Right renal pelvis (tissue), 4 donors: ENCODE measurements at regions not wholly inside any gene's neighbourhood (a gene's known extent, or its start where the extent isn't known, plus 50 kb on each side); places are given as distances from the start of the nearest gene placed in this dataset.

Experiments
- DNase-seq, 4 donors: peaks; one replicate each; pipeline ENCODE4 v3.0.0-alpha.2; 2013; ENCODE audit warnings: low read depth in 4 of 4, low spot score in 3 of 4, missing footprints in 1 of 4

DNA sequence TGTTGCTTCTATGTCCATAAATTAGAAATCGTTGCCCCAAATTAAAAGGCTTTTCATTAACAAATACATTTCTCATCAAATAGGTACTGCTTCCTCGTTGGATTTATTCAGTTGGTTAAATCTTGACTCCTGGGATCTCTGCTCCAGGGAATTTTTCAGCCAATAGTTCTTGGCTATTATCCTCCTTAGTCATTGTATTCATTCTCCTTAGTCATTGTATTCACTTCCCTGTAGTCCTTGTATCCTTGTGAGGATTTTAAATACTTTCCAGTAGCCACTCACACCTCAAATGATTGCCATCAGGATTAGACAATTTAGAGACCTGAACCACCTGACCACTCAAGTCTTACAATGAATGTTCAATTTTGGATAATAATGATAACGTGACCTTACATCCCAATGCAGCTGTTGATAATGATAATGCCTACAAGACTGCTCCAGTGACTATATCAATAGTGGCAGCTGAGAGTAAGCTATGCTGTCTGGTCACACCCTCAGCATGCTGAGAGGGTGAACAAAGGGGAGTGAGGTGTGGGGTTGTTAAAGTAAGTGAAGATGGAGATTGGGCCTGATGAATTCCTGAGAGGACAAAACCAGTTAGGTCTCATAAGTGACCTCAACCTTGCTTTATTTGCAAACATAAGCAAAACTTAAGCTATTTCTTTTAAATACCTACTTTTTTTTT is 193.7 kb upstream of the RTL1 start:
- DNase-seq, result no peak

DNA sequence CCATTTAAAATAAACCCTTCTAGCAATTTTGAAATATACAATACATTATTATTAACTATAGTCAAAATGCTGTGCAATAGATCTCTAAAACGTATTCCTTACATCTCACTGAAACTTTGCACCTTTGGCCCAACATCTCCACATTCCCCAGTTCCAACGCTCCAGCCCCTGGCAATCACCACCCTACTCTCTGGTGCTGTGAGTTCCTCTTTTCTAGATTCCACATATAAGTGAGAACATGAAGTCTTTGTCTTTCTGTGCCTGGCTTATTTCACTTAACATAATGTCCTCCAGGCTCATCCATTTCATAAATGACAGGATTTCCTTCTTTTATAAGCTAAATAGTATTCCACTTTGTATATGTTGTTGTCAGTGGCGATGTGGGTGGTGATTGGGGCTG is 194.7 kb upstream of the RTL1 start:
- DNase-seq, result no peak

DNA sequence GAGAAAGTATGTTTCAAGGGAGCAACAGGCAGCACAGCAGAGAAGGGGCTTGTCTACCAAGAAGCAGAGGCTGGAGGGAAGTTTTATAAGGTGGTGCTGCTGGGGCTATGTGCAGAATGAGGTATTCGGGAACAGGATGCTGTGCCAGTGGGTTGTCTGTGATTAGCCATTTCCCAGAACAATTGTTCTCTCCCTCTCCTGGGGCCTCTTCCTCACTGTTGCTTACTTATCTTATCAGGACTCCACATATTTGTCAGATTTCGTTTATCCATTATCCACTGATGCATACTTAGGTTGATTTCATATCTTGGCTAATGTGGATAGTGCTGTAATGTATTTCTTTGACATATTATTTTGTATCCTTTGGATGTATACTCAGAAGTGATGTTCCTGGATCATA is 195.1 kb upstream of the RTL1 start:
- no peak for DNase-seq

DNA sequence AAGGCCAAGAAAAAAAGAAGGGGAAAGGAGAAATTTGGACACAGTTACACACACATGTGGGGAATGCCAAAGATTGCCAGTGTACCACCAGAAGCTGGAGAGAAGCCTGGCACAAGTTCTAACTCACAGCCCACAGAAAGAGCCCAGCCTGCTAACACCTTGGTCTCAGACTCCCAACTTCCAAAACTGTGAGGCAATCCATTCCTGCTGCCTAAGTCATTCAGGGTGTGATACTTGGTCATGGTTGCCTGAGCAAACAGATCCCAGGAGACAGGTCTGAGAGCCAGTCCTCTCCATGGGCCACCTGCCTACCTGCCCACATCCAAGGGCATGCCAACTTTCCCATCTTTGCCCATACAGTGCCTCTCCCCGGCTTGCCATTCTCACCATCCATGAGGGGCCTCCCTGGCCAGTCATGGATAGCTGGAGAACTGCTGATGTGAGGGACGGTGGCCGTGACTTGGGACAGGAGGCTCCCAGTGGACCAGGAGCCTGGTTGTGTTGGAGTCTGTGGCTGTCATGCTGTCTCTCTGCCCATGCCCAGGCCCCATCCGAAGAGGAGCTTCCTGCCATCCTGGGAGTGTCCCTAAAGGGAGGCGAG is 198.0 kb upstream of the RTL1 start:
- no peak for DNase-seq

DNA sequence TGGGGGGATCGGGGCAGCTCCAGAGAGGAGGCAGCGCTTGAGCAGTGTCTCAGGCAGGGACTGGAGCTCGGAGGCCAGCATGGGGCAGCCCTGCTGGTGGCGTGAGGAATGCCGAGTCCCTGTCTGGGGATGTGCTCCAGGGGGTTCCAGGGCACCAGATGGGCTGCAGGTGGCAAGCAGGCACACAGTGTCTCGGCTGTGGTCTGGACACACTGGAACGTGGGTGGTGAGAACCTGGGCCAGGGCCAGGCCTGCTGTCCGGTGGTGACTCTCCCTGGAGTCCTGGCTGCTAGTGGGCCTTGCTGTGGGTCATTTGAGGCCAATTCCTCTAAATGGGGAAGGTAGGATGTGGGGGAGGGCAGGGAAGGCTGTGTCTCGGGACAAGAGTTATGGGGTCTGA is 199.4 kb upstream of the RTL1 start:
- no peak for DNase-seq

DNA sequence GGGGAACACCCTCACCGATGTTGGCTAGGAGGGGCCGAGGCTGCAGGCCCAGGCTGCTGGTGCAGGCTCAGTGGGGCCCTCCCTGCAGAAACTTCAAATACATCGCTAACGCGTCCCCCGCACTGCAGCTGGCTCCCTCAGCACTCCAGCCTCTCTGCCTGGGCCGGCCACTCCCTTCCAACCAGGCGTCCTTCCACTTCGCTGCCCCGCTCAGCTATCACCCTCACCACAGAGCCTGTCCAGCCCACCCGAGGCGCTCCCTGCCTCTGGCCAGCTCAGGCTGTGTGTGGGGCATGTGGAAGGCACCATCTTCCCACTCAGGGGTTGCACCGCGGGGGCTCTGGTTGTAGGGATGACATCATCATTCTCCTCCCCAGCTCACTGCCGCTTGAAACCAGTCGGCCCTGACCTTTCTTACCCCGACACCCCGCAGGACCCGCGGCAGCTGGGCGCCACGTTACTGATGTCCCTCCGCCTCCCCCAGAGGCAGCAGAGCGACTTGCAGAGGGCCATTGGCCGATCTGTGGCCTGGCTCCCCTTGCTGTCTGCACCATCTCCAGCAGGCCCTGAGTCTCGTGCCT is 199.9 kb upstream of the RTL1 start:
- DNase-seq, result no peak

DNA sequence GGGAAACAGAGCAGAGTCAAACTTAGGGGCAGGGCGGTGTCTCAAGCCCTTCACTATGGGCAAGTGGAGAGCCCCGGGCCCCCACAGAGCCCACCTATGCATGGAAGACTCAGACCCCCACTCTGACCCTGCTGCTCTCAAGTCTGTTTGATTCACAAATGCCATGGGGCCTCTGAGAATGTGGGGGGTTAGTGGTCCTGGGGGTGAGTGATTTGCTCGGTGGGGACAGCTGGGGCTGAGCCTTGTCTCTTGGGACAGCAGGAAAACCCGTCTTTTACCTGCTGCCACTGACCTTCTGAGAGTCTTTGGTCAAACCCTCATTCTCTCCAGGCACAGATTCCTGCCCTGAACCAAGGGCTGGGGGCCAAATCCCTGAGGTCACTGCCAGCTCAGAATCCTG is 201.0 kb upstream of the RTL1 start:
- DNase-seq, result no peak

DNA sequence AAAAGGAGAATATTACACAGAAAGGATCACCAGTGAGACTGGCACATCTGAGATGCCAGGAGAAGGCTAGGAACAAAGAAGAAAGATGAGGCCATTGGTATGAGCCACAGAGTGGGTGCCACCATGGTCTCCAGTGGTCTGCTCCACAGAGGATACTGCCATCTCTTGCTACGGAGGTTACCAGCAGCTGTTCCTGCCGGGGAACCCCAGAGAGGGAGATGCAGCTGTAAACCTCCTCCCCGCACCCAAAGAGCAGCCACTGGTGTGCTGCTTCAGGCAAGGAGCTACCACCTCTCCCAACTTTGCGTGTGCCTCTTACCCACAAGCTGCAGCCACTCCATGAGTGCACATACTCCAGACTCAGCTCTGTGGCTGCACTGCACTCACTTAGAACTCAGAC is 201.5 kb upstream of the RTL1 start:
- DNase-seq, result no peak

DNA sequence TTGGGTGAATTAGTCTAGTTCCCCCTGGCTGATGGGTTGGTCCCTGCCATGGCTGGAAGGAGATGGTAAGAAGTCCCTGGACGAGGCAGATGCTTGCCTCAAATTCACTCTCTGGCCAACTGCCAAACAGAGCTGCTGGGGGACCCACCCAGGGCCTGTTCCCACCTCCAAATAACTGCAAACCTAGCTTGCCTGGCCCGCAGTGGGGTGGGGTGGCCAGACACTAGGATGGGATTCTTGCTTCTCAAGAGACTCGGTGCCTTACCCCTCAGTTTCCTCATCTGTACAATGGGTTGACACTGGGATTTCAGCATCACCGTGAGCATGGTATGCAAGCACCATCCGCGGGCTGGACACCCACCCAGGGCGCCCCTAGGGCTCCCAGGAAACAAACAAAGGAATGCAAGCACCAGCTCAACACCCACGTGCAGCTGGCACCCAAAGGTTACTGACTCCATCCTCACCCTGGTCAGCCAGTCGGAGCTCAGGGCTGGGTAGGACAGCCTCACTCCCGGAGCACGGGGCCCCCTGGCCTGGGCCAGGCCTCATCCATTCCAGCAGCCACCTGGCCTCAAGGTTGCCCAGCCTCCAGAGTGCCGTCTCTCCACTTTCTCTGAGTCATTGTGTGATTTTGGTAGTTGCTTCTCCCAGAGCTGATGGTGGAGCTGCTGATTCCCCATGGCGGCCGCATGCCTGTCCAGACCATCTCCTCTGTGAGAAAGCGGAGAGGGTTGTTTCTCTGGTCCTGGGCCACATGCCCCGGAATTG is 205.2 kb upstream of the RTL1 start:
- no peak for DNase-seq

DNA sequence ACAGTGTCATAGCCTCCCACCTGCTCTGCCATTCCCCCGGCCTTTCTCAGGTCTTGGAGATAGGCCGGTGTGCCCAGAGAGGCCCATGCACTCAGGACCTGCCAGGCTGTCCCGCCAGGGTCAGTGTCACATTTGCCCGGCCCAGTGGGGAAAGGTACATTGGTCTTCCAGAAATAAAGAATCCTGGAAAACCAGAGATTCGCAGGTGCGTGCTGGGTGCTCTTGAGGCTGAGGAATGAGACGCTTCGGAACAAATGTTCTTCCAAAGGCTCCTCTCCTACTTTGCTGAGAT is 205.8 kb upstream of the RTL1 start:
- DNase-seq, result no peak

DNA sequence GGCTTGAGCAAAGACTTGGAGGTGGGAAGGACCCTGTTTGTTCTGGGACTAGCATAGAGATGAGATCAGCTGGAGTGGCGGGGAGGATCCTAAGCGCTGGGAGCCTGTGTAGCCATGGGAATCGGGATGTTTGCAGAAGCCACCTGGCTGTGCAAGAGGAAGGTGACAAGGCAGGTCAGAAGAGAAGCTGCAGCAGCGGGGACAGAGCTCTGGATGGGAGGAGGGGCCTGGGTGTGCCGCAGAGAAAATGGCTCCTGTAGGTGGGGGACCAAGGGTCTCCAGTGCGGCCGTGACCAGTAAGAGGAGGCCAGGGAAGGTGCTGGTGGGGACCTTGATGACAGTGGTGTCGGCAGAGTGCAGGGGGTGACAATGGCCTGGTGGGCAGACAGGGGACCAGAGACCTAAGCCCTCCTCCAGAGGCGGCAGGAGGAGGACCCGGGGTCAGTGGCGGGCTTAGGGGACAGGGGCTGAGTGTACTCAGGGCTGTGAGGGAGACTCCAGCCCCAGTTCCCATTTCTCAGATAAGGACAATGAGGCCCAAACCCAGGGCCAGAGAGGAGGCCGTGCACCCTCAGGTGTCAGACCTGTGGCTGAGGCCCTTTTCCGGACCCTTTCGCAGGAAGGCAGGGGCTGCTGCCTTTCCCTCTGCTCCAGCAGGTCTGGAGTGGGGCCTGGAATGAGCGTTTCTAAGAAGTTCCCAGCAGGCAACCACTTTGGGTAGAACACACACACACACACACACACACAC is 206.6 kb upstream of the RTL1 start:
- no peak for DNase-seq

DNA sequence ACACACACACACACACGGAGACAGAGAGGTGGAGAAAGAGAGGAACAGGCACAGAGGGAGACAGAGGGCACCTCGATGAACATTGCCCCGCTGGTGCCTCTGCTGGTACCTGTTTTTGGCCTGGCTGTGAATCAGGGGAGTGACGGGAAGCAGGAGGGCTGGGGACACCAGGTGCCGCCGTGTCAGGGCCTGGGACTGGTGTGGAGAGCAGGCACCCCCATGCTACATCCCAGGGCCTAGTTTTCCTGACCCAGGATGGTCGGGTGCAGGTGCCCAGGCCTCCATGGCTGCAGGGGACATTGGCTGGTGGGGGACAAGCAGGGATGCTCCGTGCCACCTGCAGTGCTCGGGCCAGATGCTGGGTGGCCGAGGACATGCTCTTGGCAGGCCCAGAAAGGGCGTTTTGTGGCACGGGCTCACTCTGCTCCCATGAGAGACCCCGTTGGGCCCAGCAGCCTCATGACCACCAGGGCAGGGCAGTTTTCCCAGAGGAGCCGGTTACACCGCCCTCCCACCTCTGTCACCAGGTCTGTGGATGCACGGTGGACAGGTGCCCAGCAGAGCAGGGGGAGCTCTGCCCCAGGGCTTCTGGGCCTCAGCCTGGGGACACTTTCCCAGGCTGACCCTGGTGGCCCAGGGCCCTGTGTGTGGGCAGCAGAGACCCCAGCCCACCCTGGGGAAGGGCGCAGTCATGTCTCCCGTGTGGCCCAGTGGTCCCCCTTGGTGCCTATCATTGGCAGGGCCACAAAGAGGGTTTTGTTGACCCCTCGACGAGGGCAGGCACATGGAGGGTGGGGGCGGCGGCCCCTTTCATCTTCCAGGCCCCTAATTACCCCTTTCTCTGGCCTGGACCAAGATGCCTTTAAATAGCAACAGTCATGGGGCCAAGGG is 207.5 kb upstream of the RTL1 start:
- no peak for DNase-seq

DNA sequence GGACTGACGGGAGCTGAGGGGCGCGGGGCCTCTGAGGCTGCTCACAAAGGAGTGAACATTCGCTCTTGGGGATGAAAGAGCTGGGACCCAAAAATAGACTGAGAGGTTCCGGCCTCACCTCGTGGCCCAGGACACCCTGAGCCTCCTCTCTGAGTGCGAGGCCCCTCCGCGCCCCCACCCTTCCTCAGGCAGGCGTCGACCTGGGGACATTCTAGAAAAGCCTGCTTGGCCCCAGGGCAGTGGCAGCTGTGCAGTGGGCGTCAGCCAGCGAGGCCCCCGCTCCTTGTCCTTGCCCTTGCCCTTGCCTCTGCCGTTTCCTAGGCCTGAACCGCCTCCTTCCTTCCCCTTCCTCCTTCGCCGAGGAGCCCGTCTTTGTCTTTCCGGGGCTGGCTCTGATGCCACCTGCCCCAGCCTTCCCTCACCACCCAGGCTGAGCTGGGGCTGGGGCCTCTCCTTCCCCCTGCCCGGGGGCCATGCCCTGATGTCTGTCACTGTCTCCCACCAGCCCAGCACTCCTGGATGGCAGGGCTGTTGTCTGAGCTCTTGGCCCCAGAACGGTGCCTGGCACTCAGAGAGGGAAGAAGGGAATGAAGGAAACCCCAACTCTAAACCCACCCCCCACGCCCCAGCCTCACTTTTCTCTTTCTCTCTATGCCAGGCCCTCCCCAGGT is 208.2 kb upstream of the RTL1 start:
- DNase-seq, result no peak

DNA sequence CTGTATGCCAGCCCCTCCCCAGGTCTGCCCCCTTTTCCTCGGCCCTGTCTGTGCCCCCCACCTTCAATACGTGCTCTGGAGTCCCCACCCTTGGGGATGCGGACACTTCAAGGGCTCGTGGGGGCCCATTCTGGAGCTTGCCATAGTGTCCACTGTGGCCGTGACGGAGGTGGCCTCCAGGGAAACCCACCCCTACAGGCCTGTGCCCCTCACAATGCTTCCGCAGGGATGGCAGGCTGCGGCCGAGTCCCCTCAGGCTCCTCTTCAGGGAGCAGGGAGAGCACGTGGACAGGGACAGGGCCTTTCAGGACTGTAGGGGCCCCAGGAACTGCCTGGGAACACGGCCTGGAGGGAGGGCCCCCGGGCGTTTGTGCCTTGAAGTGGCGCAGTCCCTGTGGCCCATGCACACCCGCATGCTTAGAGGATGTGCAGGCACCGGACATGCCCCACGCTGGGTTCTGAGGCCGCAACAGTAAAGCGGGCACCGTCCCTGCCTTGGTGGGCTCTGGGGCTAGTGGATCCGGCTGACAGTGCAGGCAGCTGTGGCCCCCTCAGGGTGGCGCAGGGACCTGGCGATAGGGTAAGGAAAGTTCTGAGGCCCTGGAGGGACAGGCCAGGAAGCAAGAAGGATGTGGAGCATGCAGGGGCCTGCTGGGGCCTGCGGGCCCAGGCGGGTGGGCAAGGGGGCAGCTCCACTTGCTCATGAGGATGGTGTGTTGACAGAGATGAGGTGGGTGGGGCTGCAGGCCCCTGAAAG is 209.0 kb upstream of the RTL1 start:
- DNase-seq, result no peak

DNA sequence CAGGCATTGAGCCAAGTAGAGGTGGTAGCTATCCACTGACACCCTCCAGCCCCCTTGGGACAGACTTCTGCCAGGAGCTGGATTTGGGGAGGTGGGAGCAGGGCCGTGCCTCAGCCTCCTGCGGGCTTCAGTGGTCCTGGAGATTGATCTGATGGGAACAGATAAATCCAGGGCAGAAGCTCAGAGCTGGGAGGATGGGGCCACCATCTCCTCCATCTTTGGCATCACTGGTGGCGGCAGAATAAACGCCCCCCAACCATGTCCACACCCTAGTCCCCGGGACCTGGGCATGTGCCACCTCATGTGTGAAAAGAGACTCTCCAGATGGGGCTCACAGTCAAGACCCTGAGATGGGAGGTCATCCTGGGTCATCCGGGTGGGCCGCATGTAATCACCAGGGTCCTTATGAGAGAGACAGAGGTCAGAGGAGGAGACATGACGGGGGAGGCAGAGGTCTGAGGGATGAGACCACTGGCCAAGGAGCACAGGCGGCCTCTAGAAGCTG is 209.6 kb upstream of the RTL1 start:
- DNase-seq, result no peak

DNA sequence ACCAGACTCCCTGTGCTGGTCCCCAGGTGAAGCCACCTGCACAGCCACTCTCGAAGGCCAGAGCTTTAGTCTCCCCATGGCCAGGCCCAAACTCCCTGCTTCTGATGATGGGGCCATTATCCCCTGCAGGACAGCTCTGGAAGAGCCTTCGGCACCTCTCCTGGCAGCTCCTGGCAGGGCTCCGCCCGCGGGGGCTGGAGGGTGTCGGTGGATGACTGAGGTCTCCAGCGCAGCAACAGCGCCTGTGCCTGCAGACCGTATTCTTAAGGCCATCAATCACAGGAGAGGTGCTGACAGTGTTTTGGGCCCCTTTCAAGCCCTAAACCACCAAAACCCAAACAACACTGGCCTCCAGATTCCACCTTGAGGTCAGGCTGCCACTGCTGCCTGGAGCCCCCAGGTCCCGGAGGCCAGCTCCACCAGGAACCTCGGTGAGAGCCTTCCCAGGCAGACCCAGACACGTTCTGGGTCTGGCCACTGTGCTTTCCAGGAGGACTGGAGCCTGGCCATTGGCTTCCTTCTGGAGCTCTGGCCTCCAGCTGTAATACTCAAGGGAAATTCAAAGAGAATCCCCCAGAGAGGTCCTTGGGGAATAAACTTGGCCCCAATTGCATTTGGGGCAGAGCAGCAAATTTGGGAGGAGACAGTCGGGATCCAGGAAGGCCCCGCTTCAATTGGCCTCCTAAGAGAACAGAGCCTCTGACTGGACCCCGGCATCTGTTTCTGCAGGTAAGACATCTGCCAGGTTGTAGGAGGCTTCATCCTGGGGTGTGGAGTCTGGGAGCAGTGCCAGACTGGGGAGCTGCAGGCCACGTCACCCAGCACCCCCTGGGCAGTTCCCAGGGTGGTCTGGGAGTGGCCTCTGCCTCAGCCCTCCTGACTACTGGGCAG is 210.6 kb upstream of the RTL1 start:
- no peak for DNase-seq

DNA sequence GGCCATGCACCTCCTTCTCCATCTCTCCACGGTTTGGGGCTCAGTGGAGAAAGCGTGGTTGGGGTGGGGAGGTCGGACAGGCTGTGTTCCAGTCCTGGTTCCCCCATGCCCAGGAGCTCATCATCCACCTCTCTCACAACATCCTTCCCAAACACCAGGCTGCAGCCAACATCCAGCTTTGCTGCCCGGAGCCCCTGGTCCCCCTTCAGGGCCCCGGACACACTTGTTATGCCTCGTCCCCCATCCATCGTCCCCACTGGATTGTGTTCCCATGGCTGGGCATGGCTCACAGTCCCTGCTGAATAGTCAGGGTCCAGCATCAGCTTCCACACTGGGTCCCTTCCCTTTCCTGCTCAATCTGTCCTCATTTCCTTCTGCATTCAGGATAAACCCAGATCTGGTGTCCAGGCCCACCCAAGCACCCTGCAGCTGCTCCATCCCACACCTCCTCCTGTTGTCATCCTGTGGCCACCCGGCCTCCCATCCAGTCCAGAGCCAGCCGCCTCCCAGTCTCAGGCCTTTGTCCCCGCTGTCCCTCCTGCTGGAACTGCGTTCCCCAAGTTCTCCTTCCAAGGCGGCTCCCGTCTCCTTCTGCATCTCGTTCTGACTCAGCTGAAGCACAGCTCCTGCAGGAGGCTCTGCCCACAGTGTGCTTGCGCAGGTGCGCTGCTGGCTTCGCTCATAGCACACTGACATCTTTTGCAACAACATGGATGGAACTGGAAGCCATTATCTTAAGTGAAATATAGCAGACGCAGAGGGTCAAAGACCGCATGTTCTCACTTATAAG is 211.4 kb upstream of the RTL1 start:
- DNase-seq, result no peak
